GM18951 (cell line): ENCODE measurements at regions not wholly inside any gene's neighbourhood (a gene's known extent, or its start where the extent isn't known, plus 50 kb on each side); places are given as distances from the start of the nearest gene placed in this dataset.

Experiments
- POLR2A ChIP-seq: IDR thresholded peaks from 4 replicates; pipeline ENCODE4 v1.6.1; 2011; ENCODE audit warnings: mild to moderate bottlenecking; ENCODE audit not compliant: insufficient read length, insufficient read depth; ENCODE audit errors: extremely low read depth
- in situ Hi-C: fragments of 300-500 bp; cut with MboI; formaldehyde crosslinking; loops from one replicate; pipeline ENCODE4 v1.12.0; 2022; ENCODE audit warnings: low sequenced_read_pairs, mixed read lengths, inconsistent platforms; ENCODE audit not compliant: unreplicated experiment

DNA sequence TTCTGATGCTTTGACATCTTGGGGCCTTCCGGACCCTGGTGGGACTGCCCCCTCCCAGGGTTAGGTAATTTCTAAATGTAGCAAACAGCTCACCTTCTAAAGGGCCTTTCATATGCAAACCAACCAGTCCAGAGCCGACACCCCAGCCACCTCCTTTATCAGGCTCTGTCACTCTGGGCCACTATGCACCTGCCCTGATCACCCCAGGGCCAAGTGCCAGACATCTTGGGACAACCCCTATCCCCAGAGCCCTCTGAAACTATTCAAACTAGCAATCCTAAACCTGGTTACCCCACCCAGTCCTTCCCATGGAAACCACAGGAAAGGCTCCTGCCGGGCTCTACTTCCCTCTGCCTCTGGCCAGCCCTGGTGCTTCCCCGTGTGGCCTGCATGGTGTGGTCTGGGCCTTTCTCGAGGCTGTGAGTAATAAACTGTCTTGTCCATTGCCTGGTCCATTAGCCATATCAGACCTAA lies 91.2 kb upstream of the TNRC6C start:
- in situ Hi-C loops = no loop called here
- TF ChIP-seq POLR2A = no peak

DNA sequence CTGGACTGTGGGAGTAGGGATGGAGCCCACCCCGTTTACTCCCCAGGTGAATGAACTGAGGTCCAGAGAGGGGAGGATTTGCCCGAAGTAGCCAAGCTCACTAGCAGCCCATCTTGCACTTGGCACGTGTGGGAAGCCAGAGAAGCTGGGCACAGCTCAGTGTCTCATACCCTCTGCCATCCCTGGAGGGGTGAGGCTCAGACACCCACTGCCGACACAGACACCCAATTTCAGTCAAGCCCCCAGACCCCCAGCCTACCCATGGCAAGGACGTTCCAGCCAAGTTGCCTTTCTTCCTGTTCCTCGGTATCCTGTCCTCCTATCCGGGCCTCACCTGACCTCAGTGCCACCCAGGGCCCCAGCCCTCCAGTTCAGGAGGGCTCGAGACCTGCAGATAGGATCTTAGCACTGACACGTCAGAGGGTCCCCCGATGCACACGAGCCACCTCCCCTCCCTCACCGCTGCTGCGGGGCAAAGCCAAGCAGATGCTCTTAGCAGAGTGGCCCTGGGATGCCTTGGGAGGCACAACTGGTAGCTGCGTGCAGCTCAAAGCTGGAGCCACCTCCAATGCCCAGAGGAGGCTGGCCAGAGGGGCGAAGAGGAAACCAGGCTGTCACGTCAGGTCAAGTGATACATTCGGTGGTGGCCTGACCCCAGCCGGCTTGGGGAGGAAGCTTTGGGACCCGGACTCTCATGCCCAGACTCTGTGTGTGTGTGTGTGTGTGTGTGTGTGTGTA lies 90.4 kb upstream of the TNRC6C start:
- TF ChIP-seq POLR2A = no peak
- in situ Hi-C loops = no loop called here

DNA sequence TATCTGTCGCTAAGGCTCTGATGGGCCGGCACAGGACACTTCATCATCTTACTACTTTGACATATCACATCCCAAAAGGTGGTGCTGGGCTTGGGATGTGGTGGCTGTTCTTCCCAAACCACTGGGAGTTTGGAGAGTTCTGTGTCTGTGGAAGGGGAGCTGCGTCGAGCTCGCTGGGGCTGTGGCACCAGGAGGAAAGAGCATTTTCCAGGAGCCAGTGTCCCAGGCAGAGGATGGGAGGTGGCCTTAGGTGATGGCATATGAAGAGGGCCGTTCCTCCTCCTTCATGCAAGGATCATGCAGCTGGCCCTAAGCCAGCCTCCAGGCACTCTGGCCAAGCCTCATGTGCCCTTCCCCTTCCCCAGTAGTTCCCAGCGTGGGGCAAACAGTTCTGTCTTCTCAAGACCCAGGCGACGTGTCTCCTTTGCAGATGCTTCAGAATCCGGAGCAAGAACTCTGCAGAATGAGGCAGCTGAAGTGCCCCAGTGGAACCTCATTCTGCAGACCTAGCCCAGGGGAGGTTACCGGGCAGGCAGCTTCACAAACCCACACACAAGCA lies 89.4 kb upstream of the TNRC6C start:
- no peak for TF ChIP-seq POLR2A
- in situ Hi-C loops = no loop called here

DNA sequence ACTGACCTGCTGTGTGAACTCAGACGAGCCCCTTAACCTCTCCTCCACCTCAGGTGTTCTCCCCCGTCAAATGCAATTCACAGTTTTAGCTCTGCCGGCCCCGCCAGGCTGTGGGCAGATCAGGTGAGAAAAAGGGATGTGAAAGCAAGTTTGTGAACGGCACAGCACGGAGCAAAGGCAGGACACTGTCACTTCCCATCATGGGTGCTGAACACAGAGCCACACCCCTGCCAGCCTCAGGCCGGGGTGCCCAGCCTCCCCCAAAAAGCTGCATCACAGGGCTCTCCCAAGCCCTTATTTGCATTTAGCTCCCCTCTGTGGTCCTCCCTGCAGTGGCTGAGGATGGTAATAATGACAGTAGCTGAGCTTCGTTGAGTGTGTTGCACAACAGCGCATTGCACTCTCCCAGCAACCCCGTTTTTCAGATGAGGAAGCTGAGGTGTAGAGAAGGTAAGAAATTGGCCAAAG lies 88.8 kb upstream of the TNRC6C start:
- in situ Hi-C loops = no loop called here
- TF ChIP-seq POLR2A = no peak

DNA sequence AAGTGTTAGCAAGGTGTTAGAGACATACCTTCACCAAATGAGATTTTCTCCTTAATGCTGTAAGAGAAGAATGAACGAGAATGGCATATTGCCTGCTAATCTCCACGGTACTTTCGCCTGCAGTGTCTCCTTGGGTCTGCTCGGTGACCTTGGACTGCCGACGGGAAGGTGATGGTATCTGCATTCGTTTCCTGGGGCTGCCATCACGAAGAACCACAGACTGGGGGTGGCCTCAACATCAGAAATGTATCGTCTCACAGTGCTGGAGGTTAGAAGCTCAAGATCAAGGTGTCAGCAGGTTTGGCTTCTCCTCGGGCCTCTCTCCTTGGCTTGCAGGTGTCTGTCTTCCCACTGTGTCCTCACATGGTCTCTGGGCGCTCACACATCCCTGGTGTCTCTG lies 86.3 kb upstream of the TNRC6C start:
- no peak for TF ChIP-seq POLR2A
- in situ Hi-C loops = no loop called here

DNA sequence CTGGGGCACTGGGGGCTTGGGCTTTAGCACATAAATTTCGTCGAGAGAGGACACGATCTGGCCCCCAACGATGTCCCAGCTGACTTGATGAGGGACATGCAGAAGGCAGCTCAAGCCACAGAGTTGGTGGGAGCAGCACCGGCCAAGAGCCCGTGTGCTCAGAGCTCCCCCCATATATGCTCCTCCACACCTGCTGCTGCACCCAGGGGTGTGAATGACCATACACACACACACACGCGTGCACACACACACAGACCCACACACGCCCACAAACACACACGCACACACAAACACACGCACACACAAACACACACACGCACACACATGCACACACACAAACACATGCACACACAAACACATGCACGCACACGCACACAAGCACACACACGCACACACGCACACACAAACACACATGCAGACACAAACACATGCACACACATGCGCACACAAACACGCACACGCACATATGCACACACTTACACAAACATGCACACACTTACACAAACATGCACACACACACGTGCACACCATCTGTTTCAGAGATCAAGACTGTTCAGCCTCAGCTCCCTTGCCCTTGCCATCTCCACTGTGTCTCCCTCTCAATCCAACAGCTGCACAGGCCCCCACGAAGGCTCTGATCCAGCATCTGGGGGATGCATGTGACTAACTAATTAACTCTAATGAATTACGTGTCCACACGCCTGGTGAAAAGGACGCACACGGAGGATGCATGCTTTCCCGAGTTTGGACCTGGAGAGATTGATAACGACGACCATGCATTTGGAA lies 85.6 kb upstream of the TNRC6C start:
- in situ Hi-C loops = no loop called here
- TF ChIP-seq POLR2A = no peak

DNA sequence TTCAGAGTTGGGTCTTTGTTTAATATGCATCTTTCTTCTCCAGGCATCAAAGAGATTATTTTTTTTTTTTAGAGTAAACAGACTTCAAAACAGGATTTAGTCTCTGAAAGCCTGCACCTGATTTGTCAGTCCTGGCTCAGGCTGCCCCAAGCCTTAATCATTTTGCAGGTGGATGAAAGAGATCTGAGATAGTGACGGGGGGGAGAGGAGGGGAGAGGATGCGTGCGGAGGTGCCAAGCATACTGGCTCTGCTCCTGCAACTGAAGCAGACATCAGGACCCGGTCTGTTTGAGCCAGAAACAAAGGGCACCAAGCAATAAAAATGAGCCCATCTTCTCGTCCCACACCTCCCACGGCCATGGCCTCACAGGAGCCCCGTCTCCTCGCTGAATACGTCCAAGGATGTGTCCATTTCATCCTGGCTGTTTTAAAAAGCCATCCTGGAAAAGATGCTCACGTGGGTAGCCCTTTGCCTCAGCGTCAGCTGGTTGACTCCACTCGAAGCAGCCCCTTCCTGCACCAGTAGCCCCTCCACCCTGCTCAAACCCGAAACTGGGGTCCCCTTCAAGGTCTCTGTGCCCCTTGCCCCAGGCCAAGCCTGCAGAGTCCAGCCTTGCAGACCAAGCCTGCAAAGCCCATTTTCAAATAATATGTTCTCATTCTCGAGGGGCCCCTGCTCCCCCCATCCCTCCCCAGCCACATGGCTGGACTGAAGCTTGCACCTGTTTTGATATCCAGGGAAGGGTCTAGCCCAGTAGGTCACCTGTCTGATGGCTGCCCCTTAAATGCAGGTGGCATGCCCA lies 84.8 kb upstream of the TNRC6C start:
- TF ChIP-seq POLR2A = no peak
- in situ Hi-C loops = no loop called here

DNA sequence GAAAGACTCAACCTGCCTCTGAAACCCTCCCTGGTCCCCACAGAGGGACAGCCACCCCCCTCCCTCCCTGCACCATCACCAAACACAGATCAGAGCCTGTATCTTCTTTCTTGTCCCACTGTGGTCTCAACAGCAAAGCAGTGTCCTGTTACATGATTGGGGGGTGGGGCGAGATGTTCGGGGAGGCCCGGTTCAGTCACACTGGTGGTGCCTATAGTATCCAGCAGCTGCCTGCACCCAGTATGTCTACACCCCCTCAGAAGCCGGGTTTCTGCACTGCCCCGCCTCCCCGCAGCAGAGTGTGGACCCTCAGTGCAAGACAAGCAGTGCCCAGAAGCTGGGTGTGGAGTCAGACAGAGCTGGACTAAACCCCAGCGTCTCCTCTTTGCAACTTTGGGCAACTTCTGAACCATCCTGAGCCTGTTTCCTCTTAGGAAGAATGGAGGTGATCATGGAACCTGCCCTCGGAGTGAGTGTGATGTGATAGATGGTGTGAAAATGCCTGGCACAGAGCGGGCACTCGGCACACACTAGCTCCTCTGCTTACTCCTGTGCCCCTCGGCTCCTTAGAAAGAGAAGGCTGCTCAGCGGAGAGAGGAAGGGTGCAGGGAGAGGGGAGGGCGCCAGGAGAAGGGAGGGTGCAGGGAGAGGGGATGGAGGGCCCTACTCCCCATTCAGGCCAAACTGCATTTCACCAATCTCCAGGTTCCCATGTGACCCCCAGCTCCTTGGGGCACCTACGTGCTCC lies 84.0 kb upstream of the TNRC6C start:
- in situ Hi-C loops = no loop called here
- no peak for TF ChIP-seq POLR2A

DNA sequence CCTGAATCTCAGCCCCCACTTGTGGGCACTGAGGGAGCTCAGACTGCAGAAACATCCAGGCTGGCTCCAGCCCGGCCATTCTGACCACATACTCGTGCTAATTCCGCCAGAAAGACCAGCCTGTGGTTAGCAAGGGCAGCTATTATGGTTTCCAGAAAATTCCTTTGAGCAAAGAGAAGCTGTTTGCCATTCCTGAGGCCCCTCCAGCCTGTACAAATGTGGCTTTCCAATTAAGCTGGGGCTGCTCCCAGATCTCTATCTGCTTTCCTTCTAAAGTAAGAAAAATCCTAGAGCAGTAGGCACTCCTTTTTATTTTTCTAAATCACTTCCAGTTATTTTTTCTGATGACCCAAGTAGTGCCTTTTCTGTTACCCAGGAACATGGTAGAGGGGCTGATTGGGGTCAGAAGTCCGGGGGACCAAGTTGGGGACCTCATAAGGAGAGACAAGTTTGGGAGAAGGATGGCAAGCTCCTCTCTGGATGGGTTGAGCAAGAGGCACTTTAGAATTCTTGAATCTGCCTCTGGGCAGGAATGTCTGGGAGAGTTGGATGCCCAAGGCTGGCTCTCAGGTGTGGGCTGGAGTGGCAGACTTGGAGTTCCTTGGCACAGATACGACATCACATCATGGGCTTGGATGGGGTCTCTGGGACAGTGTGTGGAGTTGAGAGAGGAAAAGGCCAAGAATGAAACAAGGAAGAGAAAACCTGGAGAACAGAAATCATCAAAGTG lies 83.3 kb upstream of the TNRC6C start:
- no peak for TF ChIP-seq POLR2A
- in situ Hi-C loops = no loop called here

DNA sequence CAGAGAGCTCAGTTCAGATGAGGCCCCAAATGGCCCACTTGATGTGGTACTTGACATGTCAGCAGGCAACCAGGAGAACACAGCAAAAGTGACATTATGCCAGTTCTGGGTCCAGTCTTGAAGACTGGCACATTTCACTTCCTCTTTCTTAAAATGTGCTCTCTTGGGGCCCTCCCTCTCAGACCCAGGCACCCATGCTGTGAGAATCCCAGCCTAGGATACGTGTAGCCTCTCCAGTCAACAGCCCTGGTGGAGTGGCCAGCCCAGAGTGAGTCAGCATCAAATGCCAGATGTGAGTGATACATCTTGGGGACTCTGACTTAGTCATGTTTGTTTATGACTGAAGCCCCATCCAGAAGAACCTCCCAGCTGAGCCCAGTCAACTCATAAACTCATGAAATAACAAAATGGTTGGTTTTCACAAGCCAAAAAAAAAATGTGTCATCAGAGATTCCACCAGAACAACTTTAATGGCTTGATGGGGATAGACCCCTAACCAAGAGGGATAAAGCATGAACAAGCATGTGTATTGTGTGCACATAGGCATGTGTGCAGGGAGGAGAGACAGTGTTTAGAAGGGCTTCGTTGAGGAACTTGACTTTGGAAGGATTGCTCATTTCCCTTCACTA lies 82.5 kb upstream of the TNRC6C start:
- TF ChIP-seq POLR2A = no peak
- in situ Hi-C loops = no loop called here

DNA sequence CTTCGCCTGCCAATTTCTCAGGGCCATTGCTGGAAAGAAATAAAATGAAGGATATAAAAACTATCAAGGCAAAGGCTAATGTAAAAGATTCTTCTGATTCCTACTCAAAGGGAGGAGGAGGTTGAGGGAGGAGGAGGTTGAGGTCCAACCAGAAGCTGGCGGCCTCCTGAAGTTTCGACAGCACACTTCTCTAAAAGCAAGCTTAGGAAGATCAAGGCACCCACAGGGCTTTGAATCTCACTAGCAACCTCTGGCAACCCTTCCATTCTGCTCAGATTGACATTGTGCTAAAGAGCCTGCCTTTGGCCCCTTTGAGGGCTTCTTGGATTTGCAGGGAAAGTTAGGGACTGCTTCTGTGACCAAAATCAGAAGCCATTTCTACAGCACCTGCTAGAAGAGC lies 81.5 kb upstream of the TNRC6C start:
- in situ Hi-C loops = no loop called here
- no peak for TF ChIP-seq POLR2A
